ENCODE measurements at regions not wholly inside any gene's neighbourhood (a gene's known extent, or its start where the extent isn't known, plus 50 kb on each side); places are given as distances from the start of the nearest gene placed in this dataset.

DNA sequence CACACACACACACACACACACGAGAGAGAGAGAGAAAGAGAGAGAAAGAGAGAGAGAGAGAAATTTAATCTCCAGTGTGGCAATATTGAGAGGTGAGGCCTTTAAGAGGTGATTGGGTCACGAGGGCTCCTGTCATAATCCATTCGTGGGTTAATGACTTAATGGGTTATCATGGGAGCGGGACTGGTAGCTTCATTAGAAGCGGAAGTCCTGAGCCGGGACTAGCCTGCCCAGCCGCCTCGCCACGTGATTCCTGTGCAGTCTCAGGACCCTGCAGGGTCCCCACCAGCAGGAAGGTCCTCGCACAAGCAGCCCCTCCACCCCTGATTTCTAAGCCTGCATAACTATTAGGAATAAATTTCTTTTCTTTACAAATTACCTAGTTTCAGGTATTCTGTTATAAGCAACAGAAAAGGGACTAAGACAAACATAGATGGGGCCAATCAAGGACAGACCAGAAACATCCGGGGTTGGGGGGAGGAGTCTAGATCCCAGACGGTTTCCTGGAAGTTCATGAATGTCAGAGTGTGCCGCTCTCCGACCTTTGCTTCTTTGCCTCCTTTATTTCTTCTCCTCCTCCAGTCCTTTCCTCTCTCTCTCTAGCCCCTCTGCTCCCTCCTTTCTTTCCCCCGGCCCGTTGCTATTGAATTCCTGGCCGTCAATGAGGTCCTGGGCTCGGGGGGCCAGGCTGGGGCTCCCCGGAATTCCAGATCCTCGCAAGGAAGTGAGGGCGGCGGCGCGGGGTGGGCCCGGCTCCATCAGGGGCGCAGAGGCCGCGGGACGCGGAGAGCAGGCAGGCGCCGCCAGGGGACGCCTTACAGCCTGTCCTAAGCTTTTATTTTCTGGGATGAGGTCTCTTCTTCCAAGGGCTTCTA, 146.8 kb downstream of the CYP26A1 start:
- H4K20me1 ChIP-seq (replicated peaks; ENCODE audit: control insufficient read depth, extremely low read depth, insufficient read depth, low read length): no peaks in the 10 kb centered on the region
- CTCF ChIA-PET: no interaction called here
- H3K4me3 ChIP-seq (replicated peaks in 1 of 3; ENCODE audit: insufficient read depth in 1 of 3, low read depth in 1 of 3, low read length in 3 of 3): no peak overlapping the region
- BruUV-seq (replicated peaks): no TSS peak
- peaks cover 3 to 14% of the 10 kb centered on the region in 2 experiments for H3K27me3 ChIP-seq (ENCODE audit: control insufficient read depth in 2 of 2, insufficient read depth in 2 of 2, low read length in 2 of 2)
- DNase-seq (ENCODE audit: low read depth, low spot score): no peak
- no peak overlapping the region for H2AFZ ChIP-seq (ENCODE audit: low read depth, low read length)
- intact Hi-C loops (cut with micrococcal nuclease): no loop called here
- H3K27ac ChIP-seq (ENCODE audit: insufficient read depth, low read depth, low read length): no peak overlapping the region
- H3K9ac ChIP-seq (replicated peaks; ENCODE audit: extremely low read depth, insufficient read depth, low read length): no peak overlapping the region
- dilution Hi-C loops (cut with MboI; ENCODE audit: extremely low pct_ligation_motif_present, low sequenced_read_pairs): no loop called here
- no peaks in the 10 kb centered on the region for H3K9me1 ChIP-seq (replicated peaks; ENCODE audit: control insufficient read depth, extremely low read depth, insufficient read depth, low read length)
- H3K4me2 ChIP-seq (ENCODE audit: insufficient read depth, low read length): no peak overlapping the region
- no peaks in the 10 kb centered on the region for H3K36me3 ChIP-seq (ENCODE audit: control insufficient read depth in 2 of 2, extremely low read depth in 1 of 2, insufficient read depth in 2 of 2, low read length in 2 of 2)
- TF ChIP-seq EZH2 (IDR thresholded peaks at IDR 0.05; ENCODE audit: borderline replicate concordance, low read depth, low read length, severe bottlenecking) (no peak), JUN (IDR thresholded peaks at IDR 0.05; ENCODE audit: borderline replicate concordance, insufficient read depth, insufficient read length, low read depth) (no peak), GATA2 (IDR thresholded peaks at IDR 0.05; ENCODE audit: insufficient read depth, insufficient read length, low read depth, low read length) (no peak), MYC (IDR thresholded peaks at IDR 0.05; ENCODE audit: low read depth, low read length) (no peak), FOS (IDR thresholded peaks at IDR 0.05; ENCODE audit: borderline replicate concordance, insufficient read depth, low read length) (no peak), POLR2A (IDR thresholded peaks at IDR 0.05; ENCODE audit: low read depth, low read length) (no peak), CTCF (IDR thresholded peaks at IDR 0.05; ENCODE audit: extremely low read depth in 1 of 2, insufficient read depth in 1 of 2, low read depth in 1 of 2, low read length in 2 of 2) (no peak), POLR2AphosphoS5 (IDR thresholded peaks at IDR 0.05; ENCODE audit: insufficient read depth, low read depth, low read length) (no peak)
- TF ChIP-seq, protein P1, sequence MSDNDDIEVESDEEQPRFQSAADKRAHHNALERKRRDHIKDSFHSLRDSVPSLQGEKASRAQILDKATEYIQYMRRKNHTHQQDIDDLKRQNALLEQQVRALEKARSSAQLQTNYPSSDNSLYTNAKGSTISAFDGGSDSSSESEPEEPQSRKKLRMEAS (IDR thresholded peaks at IDR 0.05; ENCODE audit: insufficient read depth, insufficient read length): no peak
- H3K4me1 ChIP-seq (ENCODE audit: control insufficient read depth, extremely low read depth, insufficient read depth, low read length): no peaks in the 10 kb centered on the region
- POLR2A ChIA-PET: no interaction called here
- H3K9me3 ChIP-seq (replicated peaks; ENCODE audit: control insufficient read depth, insufficient read depth, low read length): no peaks in the 10 kb centered on the region
- no peak for FAIRE-seq
- no peaks in the 10 kb centered on the region for H3K79me2 ChIP-seq (ENCODE audit: control insufficient read depth, insufficient read depth, low read length)
